Panc1 (cell line): ENCODE measurements at regions not wholly inside any gene's neighbourhood (a gene's known extent, or its start where the extent isn't known, plus 50 kb on each side); places are given as distances from the start of the nearest gene placed in this dataset.

Source experiments
- ATAC-seq: fragments of 200-7000 bp; cut with Tn5 transposase; 2 replicates; pipeline ENCODE4 v1.9.1; 2020; ENCODE audit warnings: mild to moderate bottlenecking, moderate library complexity
- BruUV-seq: library from RNA; stranded (reverse); fragments of 400-500 nt; replicated peaks from 2 replicates; lab custom pipeline; 2021; lab: Mats Ljungman, UMichigan
- CTCF ChIA-PET: fragments of 300-600 bp; sonication (Branson Sonifier 250); formaldehyde crosslinking; loops from one replicate; lab custom pipeline; 2022; ENCODE audit warnings: antibody characterized with exemption; lab: Charles Lee
- POLR2A ChIA-PET: fragments of 300-600 bp; sonication (Branson Sonifier 250); formaldehyde crosslinking; loops from one replicate; lab custom pipeline; 2022; ENCODE audit warnings: antibody characterized with exemption; lab: Charles Lee
- DNase-seq: peaks from one replicate; pipeline ENCODE4 v3.0.0-alpha.2; 2010; ENCODE audit warnings: low read depth, low spot score
- H3K27ac ChIP-seq: 2 replicates; pipeline ENCODE4 v1.5.1; 2011; ENCODE audit warnings: mild to moderate bottlenecking, low read length, inconsistent platforms
- H3K27me3 ChIP-seq: fragments of 200-500 bp; sonication (Bioruptor generic); 2 replicates; pipeline ENCODE4 v1.6.0; 2014; ENCODE audit warnings: low read length, inconsistent platforms; ENCODE audit not compliant: control insufficient read depth, insufficient read depth
- H3K36me3 ChIP-seq: fragments of 200-500 bp; sonication (Bioruptor generic); 2 replicates; pipeline ENCODE4 v1.5.1; 2014; ENCODE audit warnings: inconsistent platforms, mild to moderate bottlenecking, low read length, moderate library complexity; ENCODE audit not compliant: control insufficient read depth, insufficient read depth
- H3K4me1 ChIP-seq: 2 replicates; pipeline ENCODE4 v1.5.1; 2011; ENCODE audit warnings: inconsistent platforms, mild to moderate bottlenecking, low read length, moderate library complexity; ENCODE audit not compliant: control insufficient read depth, insufficient read depth
- H3K4me3 ChIP-seq, 2 experiments: 2 replicates each; pipeline ENCODE4 v1.5.1; 2011 to 2012; ENCODE audit warnings: low read depth in 2 of 2, low read length in 2 of 2, mild to moderate bottlenecking in 2 of 2, inconsistent platforms in 1 of 2, moderate library complexity in 1 of 2
- H3K9me3 ChIP-seq: fragments of 200-500 bp; sonication (Bioruptor generic); 2 replicates; pipeline ENCODE4 v1.5.1; 2014; ENCODE audit warnings: low read depth, mild to moderate bottlenecking, inconsistent platforms, low read length, moderate library complexity; ENCODE audit not compliant: control insufficient read depth, insufficient read depth
- CTCF ChIP-seq: fragments of 450-650 bp; IDR thresholded peaks from 2 replicates; pipeline ENCODE4 v1.5.1; 2017; ENCODE audit warnings: mild to moderate bottlenecking
- POLR2AphosphoS5 ChIP-seq: IDR thresholded peaks from 2 replicates; pipeline ENCODE4 v1.6.1; 2012; ENCODE audit warnings: mild to moderate bottlenecking, low read depth, low read length, moderate library complexity
- REST ChIP-seq, 2 experiments: IDR thresholded peaks; 2 replicates each; pipeline ENCODE4 v1.6.1; 2011 to 2012; ENCODE audit warnings: low read depth in 2 of 2, control low read depth in 1 of 2, low read length in 1 of 2, mild to moderate bottlenecking in 1 of 2, moderate library complexity in 1 of 2; ENCODE audit not compliant: insufficient read depth in 1 of 2
- SIN3A ChIP-seq: IDR thresholded peaks from 2 replicates; pipeline ENCODE4 v1.6.1; 2012; ENCODE audit warnings: low read depth, mild to moderate bottlenecking, low read length, moderate library complexity, borderline replicate concordance; ENCODE audit not compliant: insufficient read depth
- TCF7L2 ChIP-seq: IDR thresholded peaks from 2 replicates; pipeline ENCODE4 v1.6.1; 2011; ENCODE audit warnings: mild to moderate bottlenecking, low read depth, low read length, inconsistent platforms
- in situ Hi-C: cut with HindIII; loops from 2 replicates; pipeline ENCODE4 v1.10.0; 2016; ENCODE audit warnings: low sequenced_read_pairs, low pct_unique_long_range_greater_than_20kb
- intact Hi-C: fragments of 100-400 bp; cut with micrococcal nuclease; formaldehyde crosslinking; loops from one replicate; pipeline ENCODE4 v1.10.0; 2022; ENCODE audit not compliant: unreplicated experiment

GRCh38 chr18:78244779-78245178 lies 734.8 kb upstream of the SALL3 start:
- CTCF ChIA-PET, result no interaction called here
- TF ChIP-seq CTCF, result no peak
- no peak for TF ChIP-seq REST (IDR thresholded peaks at IDR 0.05; ENCODE audit: insufficient read depth in 1 of 2, low read depth in 2 of 2, low read length in 1 of 2)
- TF ChIP-seq SIN3A, result no peak
- TF ChIP-seq POLR2AphosphoS5, result no peak
- no peak for TF ChIP-seq TCF7L2
- no peak overlapping the region for H3K27ac ChIP-seq
- intact Hi-C loops (no loop called here), in situ Hi-C loops (no loop called here)
- no TSS peak for BruUV-seq
- POLR2A ChIA-PET, result interaction anchor here (0.6 kb wide), 1 partner anchor 407 kb away, joined by 3 read pairs; no protein-coding TSS in a partner anchor
- no peaks in the 10 kb centered on the region for H3K9me3 ChIP-seq
- H3K4me1 ChIP-seq, result no peaks in the 10 kb centered on the region
- no peak overlapping the region for H3K4me3 ChIP-seq
- ATAC-seq (no peak), DNase-seq (no peak)
- no peaks in the 10 kb centered on the region for H3K36me3 ChIP-seq
- H3K27me3 ChIP-seq, result peaks cover 13% of the 10 kb centered on the region

- ATAC-seq (no peak), DNase-seq (no peak)
- intact Hi-C loops (no loop called here), in situ Hi-C loops (no loop called here)
- ChIA-PET CTCF (no interaction called here), POLR2A (interaction anchor here (0.6 kb wide), 1 partner anchor 407 kb away, joined by 3 read pairs; no protein-coding TSS in a partner anchor)
- no peak overlapping the region for H3K4me3 ChIP-seq
- H3K9me3 ChIP-seq, result no peaks in the 10 kb centered on the region
- no TSS peak for BruUV-seq
- H3K36me3 ChIP-seq, result no peaks in the 10 kb centered on the region
- H3K27ac ChIP-seq, result no peak overlapping the region
- TF ChIP-seq REST (IDR thresholded peaks at IDR 0.05; ENCODE audit: insufficient read depth in 1 of 2, low read depth in 2 of 2, low read length in 1 of 2) (no peak), TCF7L2 (no peak), POLR2AphosphoS5 (no peak)
- no peaks in the 10 kb centered on the region for H3K4me1 ChIP-seq
- peaks cover 13% of the 10 kb centered on the region for H3K27me3 ChIP-seq
These were observed 734.2 kb upstream of the SALL3 start for GRCh38 chr18:78245451-78245850.
